Fibroblast of villous mesenchyme (primary cell): ENCODE measurements at regions not wholly inside any gene's neighbourhood (a gene's known extent, or its start where the extent isn't known, plus 50 kb on each side); places are given as distances from the start of the nearest gene placed in this dataset.

Experiments used
- DNase-seq: peaks from one replicate; pipeline ENCODE4 v3.0.0-alpha.2; 2010; ENCODE audit warnings: low read depth
- H3K4me3 ChIP-seq: 2 replicates; pipeline ENCODE4 v1.5.1; 2011; ENCODE audit warnings: low read depth, mild to moderate bottlenecking, low read length
- CTCF ChIP-seq: IDR thresholded peaks from 2 replicates; pipeline ENCODE4 v1.5.1; 2012; ENCODE audit warnings: low read depth, mild to moderate bottlenecking, low read length; ENCODE audit not compliant: insufficient read depth

GRCh38 chr20:51298141-51298749, 244.3 kb downstream of the NFATC2 start:
- DNase-seq, result no peak
- TF ChIP-seq CTCF, result no peak
- no peak overlapping the region for H3K4me3 ChIP-seq

- no peak for DNase-seq
Measured at GRCh38 chr20:51287628-51288413, 254.7 kb downstream of the NFATC2 start.

GRCh38 chr20:51286758-51287157, 255.8 kb downstream of the NFATC2 start:
- no peak overlapping the region for H3K4me3 ChIP-seq
- DNase-seq, result no peak
- TF ChIP-seq CTCF, result no peak

More at GRCh38 chr20:51287628-51288413, 254.7 kb downstream of the NFATC2 start:
- H3K4me3 ChIP-seq, result no peak overlapping the region
- TF ChIP-seq CTCF, result no peak

GRCh38 chr20:51285684-51286083, 256.8 kb downstream of the NFATC2 start:
- no peak overlapping the region for H3K4me3 ChIP-seq
- TF ChIP-seq CTCF, result no peak
- no peak for DNase-seq

GRCh38 chr20:51284871-51285270, 257.6 kb downstream of the NFATC2 start:
- no peak overlapping the region for H3K4me3 ChIP-seq
- TF ChIP-seq CTCF, result no peak
- no peak for DNase-seq

- TF ChIP-seq CTCF, result no peak
- DNase-seq, result no peak
- H3K4me3 ChIP-seq, result no peak overlapping the region
Measured at GRCh38 chr20:51284176-51284575, 258.3 kb downstream of the NFATC2 start.
